ENCODE measurements at regions not wholly inside any gene's neighbourhood (a gene's known extent, or its start where the extent isn't known, plus 50 kb on each side); places are given as distances from the start of the nearest gene placed in this dataset.
"Not testable (repeated sequence)": the region's sequence is repeated elsewhere in the genome, so short reads cannot be mapped to it uniquely, and the experiment has no call there.

DNA sequence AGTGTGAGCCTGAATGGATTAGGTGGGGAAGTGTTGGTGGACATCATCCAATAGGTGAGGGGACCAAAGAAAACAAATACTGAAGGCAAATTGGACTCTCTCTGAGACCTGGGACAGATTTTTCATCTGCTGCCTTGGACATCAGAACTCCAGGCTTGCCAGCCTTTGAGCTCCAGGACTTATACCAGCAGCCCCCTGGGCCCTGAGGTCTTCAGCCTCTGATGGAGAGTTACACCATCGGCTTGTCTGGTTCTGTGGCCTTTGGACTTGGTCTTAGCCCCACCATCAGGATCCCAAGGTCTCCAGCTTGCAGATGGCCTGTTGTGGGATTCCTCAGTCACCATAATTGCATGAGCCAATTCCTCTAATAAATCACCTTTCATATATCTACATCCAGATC lies 80.8 kb upstream of the SLC8A3 start:
- no peak overlapping the region for H3K27ac Mint-ChIP-seq
- H3K9me3 Mint-ChIP-seq = no peaks in the 10 kb centered on the region
- no peaks in the 10 kb centered on the region for H3K36me3 Mint-ChIP-seq
- H3K4me1 Mint-ChIP-seq = no peaks in the 10 kb centered on the region
- H3K4me3 Mint-ChIP-seq = no peak overlapping the region
- H3K27me3 Mint-ChIP-seq = peaks cover 17% of the 10 kb centered on the region

DNA sequence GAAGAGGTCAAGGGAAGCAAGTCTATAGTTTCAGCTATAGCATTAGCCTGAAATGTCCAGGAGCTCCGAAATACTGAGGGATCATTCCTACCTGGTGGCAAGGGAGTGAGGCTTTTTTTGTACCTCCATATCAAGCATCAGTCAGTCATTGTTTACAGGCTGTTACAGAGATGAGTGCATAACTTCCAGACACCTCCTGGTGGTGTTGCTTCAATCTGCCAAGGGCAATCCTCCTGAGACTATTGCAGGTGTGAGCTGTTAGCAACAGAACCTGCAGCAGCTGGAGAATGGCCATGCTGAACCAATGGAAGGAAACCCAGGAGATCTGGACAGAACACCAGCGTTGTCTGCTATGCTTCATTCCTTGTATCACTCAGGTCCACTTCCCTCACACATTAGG lies 80.0 kb upstream of the SLC8A3 start:
- H3K27ac Mint-ChIP-seq = no peak overlapping the region
- no peaks in the 10 kb centered on the region for H3K4me1 Mint-ChIP-seq
- H3K36me3 Mint-ChIP-seq = no peaks in the 10 kb centered on the region
- H3K9me3 Mint-ChIP-seq = no peaks in the 10 kb centered on the region
- no peak overlapping the region for H3K4me3 Mint-ChIP-seq
- H3K27me3 Mint-ChIP-seq = peaks cover 17% of the 10 kb centered on the region

DNA sequence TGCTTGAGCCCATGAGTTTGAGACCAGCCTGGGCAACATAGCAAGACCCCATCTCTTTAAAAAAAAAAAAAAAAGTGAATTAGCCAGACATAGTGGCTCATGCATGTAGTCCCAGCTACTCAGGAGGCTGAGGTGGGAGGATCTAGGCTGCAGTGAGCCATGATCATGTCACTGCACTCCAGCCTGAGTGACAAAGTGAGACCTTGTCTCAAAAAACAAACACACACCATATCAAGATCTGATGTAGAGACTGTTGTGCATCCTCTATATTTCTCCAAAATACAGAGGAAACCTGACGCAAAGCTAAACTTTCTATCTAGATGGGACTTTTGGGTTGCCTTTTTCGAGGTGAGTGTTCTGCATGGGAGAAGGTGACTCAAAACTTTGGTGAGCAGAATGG lies 77.4 kb upstream of the SLC8A3 start:
- Mint-ChIP-seq H3K9me3 (no peaks in the 10 kb centered on the region), H3K27me3 (peaks cover 19% of the 10 kb centered on the region), H3K27ac (no peak overlapping the region), H3K36me3 (no peaks in the 10 kb centered on the region), H3K4me3 (no peak overlapping the region), H3K4me1 (no peaks in the 10 kb centered on the region)

DNA sequence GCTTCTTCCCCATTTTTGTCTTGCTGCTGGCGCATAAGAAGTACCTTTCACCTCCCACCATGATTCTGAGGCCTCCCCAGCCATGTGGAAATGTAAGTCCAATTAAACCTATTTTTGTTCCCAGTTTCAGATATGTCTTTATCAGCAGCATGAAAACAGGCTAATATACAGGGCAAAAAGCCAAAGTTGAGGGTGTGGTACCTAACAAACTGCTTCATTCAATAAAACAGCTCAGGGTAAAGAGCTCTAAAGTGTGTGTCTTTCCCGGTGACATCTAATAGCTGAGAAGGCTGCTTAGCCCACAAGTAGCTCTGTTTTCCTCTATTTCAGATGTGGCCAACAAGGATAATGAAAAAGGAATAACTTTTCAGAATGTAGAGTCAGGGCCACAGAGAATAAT lies 76.7 kb upstream of the SLC8A3 start:
- H3K27me3 Mint-ChIP-seq = peaks cover 18% of the 10 kb centered on the region
- no peak overlapping the region for H3K27ac Mint-ChIP-seq
- no peaks in the 10 kb centered on the region for H3K36me3 Mint-ChIP-seq
- H3K4me3 Mint-ChIP-seq = no peak overlapping the region
- no peaks in the 10 kb centered on the region for H3K4me1 Mint-ChIP-seq
- H3K9me3 Mint-ChIP-seq = no peaks in the 10 kb centered on the region

DNA sequence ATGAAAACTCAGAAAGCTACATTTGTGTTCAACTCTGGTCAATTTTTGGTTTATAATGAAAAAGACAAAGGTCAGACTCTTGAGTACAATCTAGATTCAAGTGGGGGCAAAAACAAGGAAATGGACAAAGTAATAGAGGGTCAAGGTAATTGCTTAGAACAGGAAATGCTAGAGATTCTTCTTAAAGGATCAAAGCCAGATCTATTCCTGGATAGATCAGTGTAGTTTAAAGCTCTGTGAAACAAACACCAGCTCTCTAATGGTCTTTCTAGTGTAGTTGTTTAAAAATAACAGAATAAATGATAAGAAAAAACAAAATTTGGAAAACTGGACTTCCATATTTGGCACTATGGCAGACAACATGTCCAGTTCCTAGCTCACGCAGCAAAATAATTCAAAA lies 70.7 kb upstream of the SLC8A3 start:
- Mint-ChIP-seq H3K27me3 (peaks cover 32% of the 10 kb centered on the region), H3K9me3 (peaks cover 5% of the 10 kb centered on the region), H3K27ac (no peak overlapping the region), H3K4me1 (peaks cover 9% of the 10 kb centered on the region), H3K4me3 (no peak overlapping the region), H3K36me3 (no peaks in the 10 kb centered on the region)

DNA sequence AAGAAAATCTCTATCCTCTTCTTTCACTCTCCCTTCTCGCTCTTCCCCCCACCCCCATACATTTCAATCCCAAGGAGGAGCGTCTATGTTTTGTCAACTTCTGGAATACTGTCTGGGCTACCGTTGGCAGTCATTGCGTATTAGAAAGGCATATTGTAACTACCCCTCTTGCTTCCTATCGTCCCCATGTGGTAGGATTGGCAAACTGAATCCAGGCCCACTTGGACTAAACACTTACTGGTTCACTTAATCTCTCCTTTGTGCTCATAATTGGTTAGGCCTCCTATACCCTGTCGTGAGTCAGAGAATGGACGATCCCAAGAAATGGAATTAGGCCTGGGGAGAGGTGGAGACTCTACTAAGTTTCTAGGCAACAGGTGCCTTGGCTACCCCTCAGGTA lies 68.8 kb upstream of the SLC8A3 start:
- Mint-ChIP-seq H3K9me3 (peaks cover 9% of the 10 kb centered on the region), H3K36me3 (peaks cover under 1% of the 10 kb centered on the region), H3K4me1 (peaks cover 9% of the 10 kb centered on the region), H3K4me3 (no peak overlapping the region), H3K27me3 (peaks cover 40% of the 10 kb centered on the region), H3K27ac (no peak overlapping the region)

DNA sequence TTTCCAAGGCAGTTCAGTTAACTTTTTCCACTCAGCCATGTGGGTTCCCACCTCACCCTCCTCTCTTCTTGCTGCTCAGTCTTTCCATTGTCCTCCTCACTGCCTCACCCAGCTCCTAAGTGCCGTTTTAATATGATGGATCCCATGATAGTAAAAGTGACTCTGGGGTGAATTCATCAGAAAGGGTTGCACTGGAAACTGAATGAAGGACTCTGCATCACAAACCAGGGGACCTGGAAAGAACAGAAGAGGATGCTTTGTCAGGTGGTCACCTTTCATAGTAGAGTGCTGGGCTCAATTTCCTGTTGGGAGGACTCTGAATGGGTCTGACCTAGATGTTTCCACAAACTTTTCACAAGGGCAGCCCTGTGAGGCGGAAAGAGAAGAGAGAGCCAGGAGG lies 67.8 kb upstream of the SLC8A3 start:
- H3K4me3 Mint-ChIP-seq = no peak overlapping the region
- H3K27me3 Mint-ChIP-seq = peaks cover 40% of the 10 kb centered on the region
- no peak overlapping the region for H3K27ac Mint-ChIP-seq
- peaks cover 2% of the 10 kb centered on the region for H3K36me3 Mint-ChIP-seq
- H3K4me1 Mint-ChIP-seq = peaks cover 9% of the 10 kb centered on the region
- H3K9me3 Mint-ChIP-seq = peaks cover 9% of the 10 kb centered on the region

DNA sequence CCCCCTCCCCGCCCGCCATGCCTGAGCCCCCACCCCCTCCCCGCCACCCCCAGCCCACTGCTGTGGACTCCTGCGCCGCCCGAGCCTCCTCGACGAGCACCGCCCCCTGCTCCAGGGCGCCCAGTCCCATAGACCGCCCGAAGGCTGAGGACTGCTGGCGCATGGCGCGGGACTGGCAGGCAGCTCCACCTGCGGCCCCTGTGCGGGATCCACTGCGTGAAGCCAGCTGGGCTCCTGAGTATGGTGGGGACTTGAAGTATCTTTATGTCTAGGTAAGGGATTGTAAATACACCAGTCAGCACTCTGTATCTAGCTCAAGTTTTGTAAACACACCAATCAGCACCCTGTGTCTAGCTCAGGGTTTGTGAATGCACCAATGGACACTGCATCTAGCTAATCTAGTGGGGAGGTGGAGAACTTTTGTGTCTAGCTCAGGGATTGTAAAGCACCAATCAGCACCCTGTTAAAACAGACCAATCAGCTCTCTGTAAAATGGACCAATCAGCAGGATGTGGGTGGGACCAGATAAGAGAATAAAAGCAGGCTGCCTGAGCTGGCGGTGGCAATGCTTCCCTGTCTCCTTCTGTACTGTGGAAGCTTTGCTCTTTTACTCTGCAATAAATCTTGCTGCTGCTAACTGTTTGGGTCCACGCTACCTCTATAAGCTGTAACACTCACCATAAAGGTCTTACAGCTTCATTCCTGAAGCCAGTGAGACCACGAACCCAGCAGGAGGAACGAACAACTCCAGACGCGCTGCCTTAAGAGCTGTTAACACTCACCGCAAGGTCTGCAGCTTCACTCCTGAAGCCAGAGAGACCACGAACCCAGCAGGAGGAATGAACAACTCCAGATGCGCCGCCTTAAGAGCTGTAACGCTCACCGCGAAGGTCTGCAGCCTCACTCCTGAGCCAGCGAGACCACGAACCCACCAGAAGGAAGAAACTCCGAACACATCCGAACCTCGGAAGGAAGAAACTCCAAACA lies 66.6 kb upstream of the SLC8A3 start:
- H3K9me3 Mint-ChIP-seq, H3K4me1 Mint-ChIP-seq, H3K36me3 Mint-ChIP-seq, H3K27ac Mint-ChIP-seq: not testable (repeated sequence)
- Mint-ChIP-seq H3K27me3 (peaks cover 41% of the 10 kb centered on the region), H3K4me3 (peak overlapping the region; percentile 73)

DNA sequence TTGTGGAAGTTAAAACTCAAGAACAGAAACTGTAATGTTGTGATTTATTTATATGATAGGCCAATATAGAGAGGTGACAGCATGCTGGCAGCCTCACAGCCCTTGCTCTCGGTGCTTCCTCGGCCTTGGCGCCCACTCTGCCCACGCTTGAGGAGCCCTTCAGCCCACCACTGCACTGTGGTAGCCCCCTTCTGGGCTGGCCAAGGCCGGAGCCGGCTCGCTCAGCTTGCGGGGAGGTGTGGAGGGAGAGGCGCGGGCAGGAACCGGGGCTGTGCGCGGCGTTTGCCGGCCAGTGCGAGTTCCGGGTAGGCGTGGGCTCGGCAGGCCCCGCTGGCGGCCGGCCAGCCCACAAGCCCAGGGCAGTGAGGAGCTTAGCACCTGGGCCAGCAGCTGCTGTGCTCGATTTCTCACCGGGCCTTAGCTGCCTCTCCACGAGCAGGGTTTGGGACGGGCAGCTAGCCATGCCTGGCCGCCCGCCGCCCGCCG lies 65.8 kb upstream of the SLC8A3 start:
- H3K4me3 Mint-ChIP-seq = peak overlapping the region; percentile 9
- peaks cover 9% of the 10 kb centered on the region for H3K4me1 Mint-ChIP-seq
- no peak overlapping the region for H3K27ac Mint-ChIP-seq
- peaks cover 9% of the 10 kb centered on the region for H3K9me3 Mint-ChIP-seq
- peaks cover 42% of the 10 kb centered on the region for H3K27me3 Mint-ChIP-seq
- peaks cover 2% of the 10 kb centered on the region for H3K36me3 Mint-ChIP-seq

DNA sequence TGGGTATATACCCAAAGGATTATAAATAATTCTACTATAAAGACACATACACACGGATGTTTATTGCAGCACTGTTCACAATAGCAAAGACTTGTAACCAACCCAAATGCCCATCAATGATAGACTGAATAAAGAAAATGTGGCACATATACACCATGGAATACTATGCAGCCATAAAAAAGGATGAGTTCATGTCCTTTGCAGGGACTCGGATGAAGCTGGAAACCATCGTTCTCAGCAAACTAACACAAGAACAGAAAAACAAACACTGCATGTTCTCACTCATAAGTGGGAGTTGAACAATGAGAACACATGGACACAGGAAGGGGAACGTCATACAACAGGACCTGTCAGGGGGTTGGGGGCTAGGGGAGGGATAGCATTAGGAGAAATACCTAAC lies 64.8 kb upstream of the SLC8A3 start:
- not testable (repeated sequence) for H3K4me1 Mint-ChIP-seq, H3K9me3 Mint-ChIP-seq, H3K36me3 Mint-ChIP-seq, H3K27ac Mint-ChIP-seq
- Mint-ChIP-seq H3K4me3 (peak overlapping the region; percentile 16), H3K27me3 (peaks cover 42% of the 10 kb centered on the region)

DNA sequence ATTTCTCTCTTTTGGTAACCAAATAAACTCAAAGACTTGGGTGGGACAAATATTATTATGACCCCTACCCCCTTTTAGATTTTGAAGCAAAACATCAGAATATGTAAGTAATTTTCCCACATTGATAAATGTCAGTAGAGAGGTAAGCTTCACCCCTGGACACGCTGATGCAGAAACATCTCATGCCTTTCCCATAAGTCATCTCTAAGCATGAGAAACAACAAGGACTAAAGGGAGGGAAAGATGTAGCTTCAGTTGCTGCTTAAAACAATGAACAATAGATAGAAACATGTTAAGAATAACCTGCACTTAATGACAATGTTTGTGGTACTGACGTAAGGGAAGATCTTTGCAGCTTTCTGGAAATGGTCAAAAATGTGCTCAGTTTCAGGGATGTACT lies 56.3 kb upstream of the SLC8A3 start:
- Mint-ChIP-seq H3K36me3 (no peaks in the 10 kb centered on the region), H3K4me1 (no peaks in the 10 kb centered on the region), H3K9me3 (no peaks in the 10 kb centered on the region), H3K27me3 (peaks cover 19% of the 10 kb centered on the region), H3K4me3 (no peak overlapping the region), H3K27ac (no peak overlapping the region)

DNA sequence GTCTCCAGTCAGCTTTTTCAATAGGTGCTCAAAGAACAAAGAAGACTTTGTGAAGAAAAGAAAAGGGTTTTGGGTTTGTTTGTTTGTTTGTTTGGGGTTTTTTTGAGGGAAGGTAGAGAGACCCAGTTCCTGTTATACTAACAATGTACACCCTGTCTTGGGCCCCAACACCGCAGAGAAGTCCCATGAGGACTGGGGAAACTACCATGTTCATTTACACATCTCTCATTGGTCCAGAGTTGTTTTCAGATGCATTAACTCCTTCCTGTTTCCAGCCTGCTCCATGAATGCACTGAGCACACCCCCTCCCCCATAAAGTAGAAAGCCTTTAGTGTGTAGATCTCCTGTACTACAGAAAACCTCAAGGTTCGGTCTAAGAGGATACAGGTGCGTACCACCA lies 51.1 kb upstream of the SLC8A3 start:
- Mint-ChIP-seq H3K27ac (no peak overlapping the region), H3K27me3 (peaks cover 35% of the 10 kb centered on the region), H3K36me3 (no peaks in the 10 kb centered on the region), H3K9me3 (no peaks in the 10 kb centered on the region), H3K4me3 (no peak overlapping the region), H3K4me1 (no peaks in the 10 kb centered on the region)

DNA sequence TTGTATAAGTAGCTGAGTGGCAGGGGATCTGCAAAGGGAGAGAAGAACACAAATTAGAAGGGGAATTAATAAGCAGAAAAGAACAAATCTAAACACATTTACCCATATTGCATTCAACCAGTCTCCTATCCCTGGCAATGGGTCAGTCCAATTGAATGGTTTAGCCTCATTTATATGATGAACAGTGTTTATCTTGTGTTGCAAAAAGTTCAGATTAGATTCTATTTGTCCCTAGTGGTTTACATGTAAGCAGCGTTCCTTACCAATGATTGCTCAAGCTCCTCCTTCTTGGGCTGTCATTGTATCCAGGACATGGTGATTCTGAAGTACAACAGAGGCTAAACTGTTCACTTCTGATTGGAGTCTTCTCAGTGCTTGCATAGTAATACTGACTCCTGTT lies 49.9 kb upstream of the SLC8A3 start:
- H3K27ac Mint-ChIP-seq, H3K9me3 Mint-ChIP-seq, H3K4me1 Mint-ChIP-seq, H3K36me3 Mint-ChIP-seq, H3K4me3 Mint-ChIP-seq: not testable (repeated sequence)
- peaks cover 36% of the 10 kb centered on the region for H3K27me3 Mint-ChIP-seq

Data from activated naive CD4-positive, alpha-beta T cell treated with anti-CD3 and anti-CD28 coated beads, Interleukin-2, amount 50 U/mL, for 24 hours (primary cell).